ENCODE measurements at regions not wholly inside any gene's neighbourhood (a gene's known extent, or its start where the extent isn't known, plus 50 kb on each side); places are given as distances from the start of the nearest gene placed in this dataset.
"Not testable (repeated sequence)": the region's sequence is repeated elsewhere in the genome, so short reads cannot be mapped to it uniquely, and the experiment has no call there.

- no peak for DNase-seq
Measured at GRCh38 chr1:83067954-83068353, 931.0 kb downstream of the TTLL7 start.

- DNase-seq: no peak
Measured at GRCh38 chr1:83065952-83066727, 932.8 kb downstream of the TTLL7 start.

GRCh38 chr1:83064589-83065242, 934.2 kb downstream of the TTLL7 start:
- DNase-seq: no peak

GRCh38 chr1:83060651-83061390, 938.1 kb downstream of the TTLL7 start:
- DNase-seq: no peak

GRCh38 chr1:83060221-83060620, 938.7 kb downstream of the TTLL7 start:
- DNase-seq: no peak

GRCh38 chr1:83058327-83058726, 940.6 kb downstream of the TTLL7 start:
- DNase-seq: no peak

GRCh38 chr1:83055391-83056170, 943.4 kb downstream of the TTLL7 start:
- no peak for DNase-seq

- no peak for DNase-seq
Measured at GRCh38 chr1:83053446-83053845, 945.5 kb downstream of the TTLL7 start.

GRCh38 chr1:83052865-83053264, 946.1 kb downstream of the TTLL7 start:
- DNase-seq: no peak

GRCh38 chr1:83051053-83051452, 947.9 kb downstream of the TTLL7 start:
- not testable (repeated sequence) for DNase-seq

- DNase-seq: no peak
Measured at GRCh38 chr1:83043244-83043643, 955.7 kb downstream of the TTLL7 start.

- DNase-seq: not testable (repeated sequence)
Measured at GRCh38 chr1:83039091-83039490, 959.8 kb downstream of the TTLL7 start.

GRCh38 chr1:83034851-83035250, 964.1 kb downstream of the TTLL7 start:
- DNase-seq: no peak

- no peak for DNase-seq
Measured at GRCh38 chr1:83033682-83034081, 965.2 kb downstream of the TTLL7 start.

GRCh38 chr1:83029916-83030315, 969.0 kb downstream of the TTLL7 start:
- DNase-seq: no peak

- no peak for DNase-seq
Measured at GRCh38 chr1:83029050-83029449, 969.9 kb downstream of the TTLL7 start.

- no peak for DNase-seq
Measured at GRCh38 chr1:83028467-83028866, 970.5 kb downstream of the TTLL7 start.

GRCh38 chr1:83027511-83027910, 971.4 kb downstream of the TTLL7 start:
- no peak for DNase-seq

- DNase-seq: no peak
Measured at GRCh38 chr1:83026745-83027144, 972.2 kb downstream of the TTLL7 start.

- DNase-seq: no peak
Measured at GRCh38 chr1:83024251-83024767, 974.6 kb downstream of the TTLL7 start.

- DNase-seq: no peak
Measured at GRCh38 chr1:83023212-83023611, 975.7 kb downstream of the TTLL7 start.

- DNase-seq: no peak
Measured at GRCh38 chr1:83022206-83022605, 976.7 kb downstream of the TTLL7 start.

GRCh38 chr1:83017701-83018100, 981.2 kb downstream of the TTLL7 start:
- no peak for DNase-seq
